Nephron (organoid): ENCODE measurements at regions not wholly inside any gene's neighbourhood (a gene's known extent, or its start where the extent isn't known, plus 50 kb on each side); places are given as distances from the start of the nearest gene placed in this dataset.

Experiments
- H3K27ac Mint-ChIP-seq, 3 experiments: 2 replicates each; pipeline ENCODE4 v1.8.0; 2020; ENCODE audit warnings: mixed read lengths in 3 of 3, mild to moderate bottlenecking in 2 of 3, moderate library complexity in 1 of 3
- H3K27me3 Mint-ChIP-seq: 2 replicates; pipeline ENCODE4 v1.8.0; 2021; ENCODE audit warnings: low read depth, mild to moderate bottlenecking, moderate library complexity, mixed read lengths
- H3K36me3 Mint-ChIP-seq: 2 replicates; pipeline ENCODE4 v1.8.0; 2020; ENCODE audit warnings: low read depth, mixed read lengths
- H3K4me1 Mint-ChIP-seq: 2 replicates; pipeline ENCODE4 v1.8.0; 2020; ENCODE audit warnings: mixed read lengths
- H3K4me3 Mint-ChIP-seq, 3 experiments: 2 replicates each; pipeline ENCODE4 v1.8.0; 2020; ENCODE audit warnings: mild to moderate bottlenecking in 3 of 3, mixed read lengths in 3 of 3, moderate library complexity in 2 of 3
- H3K9me3 Mint-ChIP-seq: 2 replicates; pipeline ENCODE4 v1.8.0; 2020; ENCODE audit warnings: mixed read lengths
- TF ChIP-seq, protein P1 (sequence below), 3 experiments: fragments of 200-600 bp; sonication (generic); IDR thresholded peaks; one replicate each; pipeline ENCODE4 v1.5.0; 2021; ENCODE audit warnings: antibody characterized with exemption in 3 of 3; ENCODE audit not compliant: unreplicated experiment in 3 of 3

DNA sequence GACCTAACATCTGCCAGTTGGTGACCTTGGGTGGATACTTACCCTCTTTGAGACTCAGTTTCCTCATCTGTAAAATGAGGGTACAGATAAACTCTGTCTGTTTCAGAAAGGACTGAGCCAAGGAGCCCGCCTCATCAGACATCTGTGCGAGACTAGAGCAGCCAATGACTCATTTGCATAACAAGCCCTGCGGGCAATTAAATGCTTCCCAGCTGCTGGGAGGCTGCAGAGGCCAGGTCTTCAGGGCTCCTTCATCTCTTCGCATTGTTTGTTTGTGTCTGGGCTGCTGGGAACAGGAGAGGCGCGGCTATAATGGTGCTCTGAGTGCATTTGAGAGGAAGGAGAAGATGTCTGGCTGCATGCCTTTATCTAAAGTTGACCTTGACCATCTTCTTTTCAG, 85.0 kb downstream of the ADRA2C start:
- TF ChIP-seq, protein P1, sequence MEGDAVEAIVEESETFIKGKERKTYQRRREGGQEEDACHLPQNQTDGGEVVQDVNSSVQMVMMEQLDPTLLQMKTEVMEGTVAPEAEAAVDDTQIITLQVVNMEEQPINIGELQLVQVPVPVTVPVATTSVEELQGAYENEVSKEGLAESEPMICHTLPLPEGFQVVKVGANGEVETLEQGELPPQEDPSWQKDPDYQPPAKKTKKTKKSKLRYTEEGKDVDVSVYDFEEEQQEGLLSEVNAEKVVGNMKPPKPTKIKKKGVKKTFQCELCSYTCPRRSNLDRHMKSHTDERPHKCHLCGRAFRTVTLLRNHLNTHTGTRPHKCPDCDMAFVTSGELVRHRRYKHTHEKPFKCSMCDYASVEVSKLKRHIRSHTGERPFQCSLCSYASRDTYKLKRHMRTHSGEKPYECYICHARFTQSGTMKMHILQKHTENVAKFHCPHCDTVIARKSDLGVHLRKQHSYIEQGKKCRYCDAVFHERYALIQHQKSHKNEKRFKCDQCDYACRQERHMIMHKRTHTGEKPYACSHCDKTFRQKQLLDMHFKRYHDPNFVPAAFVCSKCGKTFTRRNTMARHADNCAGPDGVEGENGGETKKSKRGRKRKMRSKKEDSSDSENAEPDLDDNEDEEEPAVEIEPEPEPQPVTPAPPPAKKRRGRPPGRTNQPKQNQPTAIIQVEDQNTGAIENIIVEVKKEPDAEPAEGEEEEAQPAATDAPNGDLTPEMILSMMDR (IDR thresholded peaks at IDR 0.05; ENCODE audit: unreplicated experiment in 3 of 3), result no peak
- peaks cover 6% of the 10 kb centered on the region for H3K9me3 Mint-ChIP-seq
- H3K27me3 Mint-ChIP-seq, result peaks cover 37% of the 10 kb centered on the region
- no peaks in the 10 kb centered on the region for H3K4me1 Mint-ChIP-seq
- H3K27ac Mint-ChIP-seq, result no peak overlapping the region
- H3K36me3 Mint-ChIP-seq, result no peaks in the 10 kb centered on the region
- no peak overlapping the region for H3K4me3 Mint-ChIP-seq

DNA sequence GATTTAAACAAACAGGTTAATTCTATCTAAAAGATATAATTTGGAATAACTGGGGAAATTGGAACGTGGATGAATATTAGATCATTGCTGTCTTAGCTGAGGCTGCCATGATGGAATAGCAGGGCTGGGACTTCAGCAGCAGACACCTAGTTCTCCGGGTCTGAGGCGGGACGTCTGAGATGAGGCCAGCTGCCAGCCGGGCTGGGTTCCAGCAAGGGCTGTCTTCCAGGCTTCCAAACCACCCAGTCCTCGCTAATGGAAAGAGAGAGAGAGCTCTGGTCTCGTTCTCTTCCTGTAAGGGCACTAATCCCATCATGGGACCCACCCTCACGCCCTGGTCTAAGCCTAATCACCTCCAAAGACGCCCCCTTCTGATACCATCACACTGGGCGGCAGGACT, 85.7 kb downstream of the ADRA2C start:
- Mint-ChIP-seq H3K4me3 (no peak overlapping the region), H3K9me3 (peaks cover 6% of the 10 kb centered on the region), H3K4me1 (no peaks in the 10 kb centered on the region), H3K27me3 (peaks cover 43% of the 10 kb centered on the region), H3K27ac (no peak overlapping the region), H3K36me3 (no peaks in the 10 kb centered on the region)
- TF ChIP-seq, protein P1 (IDR thresholded peaks at IDR 0.05; ENCODE audit: unreplicated experiment in 3 of 3), result no peak

DNA sequence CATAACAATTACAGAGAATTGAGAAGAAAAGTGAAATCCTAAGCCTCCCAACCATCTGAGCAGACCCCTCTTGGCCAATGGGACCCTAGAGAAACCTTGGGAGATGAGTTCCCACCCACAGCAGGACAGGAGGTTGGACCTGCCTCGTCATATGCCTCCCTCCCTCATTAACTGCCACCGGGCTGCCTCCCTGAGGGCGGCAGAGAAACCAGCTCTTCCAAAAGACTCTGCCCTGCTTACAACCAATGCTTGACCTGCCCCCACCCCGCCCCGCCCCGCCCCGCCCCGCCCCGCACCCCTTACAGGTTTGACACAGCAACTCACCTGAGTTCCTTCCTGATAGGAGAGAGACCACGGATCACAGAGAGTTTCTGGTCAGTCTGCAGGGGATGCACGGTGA, 86.1 kb downstream of the ADRA2C start:
- Mint-ChIP-seq H3K9me3 (peaks cover 6% of the 10 kb centered on the region), H3K27me3 (peaks cover 47% of the 10 kb centered on the region), H3K4me3 (no peak overlapping the region), H3K4me1 (no peaks in the 10 kb centered on the region), H3K27ac (no peak overlapping the region), H3K36me3 (no peaks in the 10 kb centered on the region)
- TF ChIP-seq, protein P1 (IDR thresholded peaks at IDR 0.05; ENCODE audit: unreplicated experiment in 3 of 3), result no peak

DNA sequence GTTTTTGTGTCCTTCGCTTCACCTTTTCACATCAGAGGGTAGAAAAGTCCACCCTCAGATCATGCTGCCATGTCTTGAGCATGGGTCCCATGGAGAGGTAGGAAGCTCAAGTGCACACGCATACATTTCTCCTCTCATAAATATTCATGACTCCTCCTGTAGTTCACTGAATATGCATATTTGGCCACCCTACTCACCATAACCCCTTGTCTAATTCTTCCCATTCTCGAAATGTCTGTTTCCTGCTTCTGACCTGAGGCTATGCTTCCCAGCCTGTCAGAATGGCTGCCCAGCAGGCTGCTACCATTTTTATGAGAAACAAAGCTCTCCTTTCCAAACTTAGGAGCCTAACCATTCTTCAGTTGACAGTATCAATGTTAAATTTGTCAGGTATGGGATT, 86.5 kb downstream of the ADRA2C start:
- H3K4me3 Mint-ChIP-seq, result no peak overlapping the region
- H3K27ac Mint-ChIP-seq, result no peak overlapping the region
- peaks cover 51% of the 10 kb centered on the region for H3K27me3 Mint-ChIP-seq
- TF ChIP-seq, protein P1 (IDR thresholded peaks at IDR 0.05; ENCODE audit: unreplicated experiment in 3 of 3), result no peak
- no peaks in the 10 kb centered on the region for H3K4me1 Mint-ChIP-seq
- H3K36me3 Mint-ChIP-seq, result no peaks in the 10 kb centered on the region
- H3K9me3 Mint-ChIP-seq, result peaks cover 6% of the 10 kb centered on the region

DNA sequence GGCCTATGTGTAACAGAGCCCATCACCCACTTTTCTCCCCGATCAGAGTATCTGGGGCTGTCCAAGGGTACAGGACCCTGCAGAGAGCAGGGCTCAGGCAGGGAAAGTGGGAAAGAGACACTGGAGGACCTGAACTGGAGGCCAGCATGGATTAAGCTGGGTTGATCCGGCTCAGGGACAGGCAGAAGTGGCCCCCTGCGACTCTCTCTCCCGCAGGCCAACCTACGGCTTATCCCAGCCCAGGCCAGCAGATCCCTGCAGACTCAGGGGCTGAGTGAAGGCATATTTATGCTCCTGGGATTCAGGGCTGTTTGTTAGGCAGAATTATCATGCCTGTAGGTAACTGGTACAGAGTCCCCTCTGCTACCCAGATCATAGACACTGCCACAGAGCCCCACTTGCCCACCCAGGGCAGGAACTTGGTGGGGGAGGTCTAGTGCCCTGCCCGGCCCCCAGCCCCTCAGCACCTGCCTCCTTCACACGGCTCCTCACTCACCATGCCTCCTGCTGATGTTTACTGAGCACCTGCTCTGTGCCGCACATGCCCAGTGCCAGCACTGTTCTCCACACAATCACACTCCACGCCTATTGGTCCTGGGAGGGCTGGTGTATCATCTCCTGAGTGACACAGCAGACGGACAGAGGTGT, 87.3 kb downstream of the ADRA2C start:
- Mint-ChIP-seq H3K36me3 (no peaks in the 10 kb centered on the region), H3K27me3 (peaks cover 56% of the 10 kb centered on the region), H3K27ac (no peak overlapping the region), H3K4me3 (no peak overlapping the region), H3K4me1 (no peaks in the 10 kb centered on the region), H3K9me3 (peaks cover 6% of the 10 kb centered on the region)
- TF ChIP-seq, protein P1 (IDR thresholded peaks at IDR 0.05; ENCODE audit: unreplicated experiment in 3 of 3), result no peak

DNA sequence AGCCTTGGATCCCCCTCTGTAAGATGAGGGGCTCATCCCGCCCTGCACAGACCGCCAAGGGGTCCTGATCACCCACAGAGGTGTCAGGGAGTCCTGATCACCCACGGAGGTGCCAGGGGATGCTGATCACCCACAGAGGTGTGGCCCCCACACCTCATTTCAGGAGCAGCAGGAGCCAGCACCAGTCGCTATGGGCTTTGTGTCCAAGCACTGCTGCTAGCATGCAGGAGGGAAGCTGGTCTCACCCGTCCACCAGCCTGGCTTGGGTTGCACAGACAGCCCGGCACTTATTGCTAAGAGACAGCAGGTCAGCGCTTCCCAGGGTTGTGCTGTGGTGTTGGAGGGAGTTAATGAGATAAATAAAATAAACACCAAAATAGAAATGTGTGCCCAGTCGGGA, 88.5 kb downstream of the ADRA2C start:
- Mint-ChIP-seq H3K27ac (no peak overlapping the region), H3K27me3 (peaks cover 51% of the 10 kb centered on the region), H3K36me3 (no peaks in the 10 kb centered on the region), H3K9me3 (peaks cover 3% of the 10 kb centered on the region), H3K4me1 (no peaks in the 10 kb centered on the region), H3K4me3 (no peak overlapping the region)
- TF ChIP-seq, protein P1 (IDR thresholded peaks at IDR 0.05; ENCODE audit: unreplicated experiment in 3 of 3), result no peak
